ENCODE measurements at regions not wholly inside any gene's neighbourhood (a gene's known extent, or its start where the extent isn't known, plus 50 kb on each side); places are given as distances from the start of the nearest gene placed in this dataset.

- TF ChIP-seq, protein P1, sequence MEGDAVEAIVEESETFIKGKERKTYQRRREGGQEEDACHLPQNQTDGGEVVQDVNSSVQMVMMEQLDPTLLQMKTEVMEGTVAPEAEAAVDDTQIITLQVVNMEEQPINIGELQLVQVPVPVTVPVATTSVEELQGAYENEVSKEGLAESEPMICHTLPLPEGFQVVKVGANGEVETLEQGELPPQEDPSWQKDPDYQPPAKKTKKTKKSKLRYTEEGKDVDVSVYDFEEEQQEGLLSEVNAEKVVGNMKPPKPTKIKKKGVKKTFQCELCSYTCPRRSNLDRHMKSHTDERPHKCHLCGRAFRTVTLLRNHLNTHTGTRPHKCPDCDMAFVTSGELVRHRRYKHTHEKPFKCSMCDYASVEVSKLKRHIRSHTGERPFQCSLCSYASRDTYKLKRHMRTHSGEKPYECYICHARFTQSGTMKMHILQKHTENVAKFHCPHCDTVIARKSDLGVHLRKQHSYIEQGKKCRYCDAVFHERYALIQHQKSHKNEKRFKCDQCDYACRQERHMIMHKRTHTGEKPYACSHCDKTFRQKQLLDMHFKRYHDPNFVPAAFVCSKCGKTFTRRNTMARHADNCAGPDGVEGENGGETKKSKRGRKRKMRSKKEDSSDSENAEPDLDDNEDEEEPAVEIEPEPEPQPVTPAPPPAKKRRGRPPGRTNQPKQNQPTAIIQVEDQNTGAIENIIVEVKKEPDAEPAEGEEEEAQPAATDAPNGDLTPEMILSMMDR (IDR thresholded peaks at IDR 0.05; ENCODE audit: insufficient read depth, low read depth, low read length): no peak
- no peak for TF ChIP-seq EZH2 (IDR thresholded peaks at IDR 0.05; ENCODE audit: insufficient read depth, low read length)
These were observed 344.4 kb downstream of the CTTN start for GRCh38 chr11:70742553-70743291.
